H1 (cell line): ENCODE measurements at regions not wholly inside any gene's neighbourhood (a gene's known extent, or its start where the extent isn't known, plus 50 kb on each side); places are given as distances from the start of the nearest gene placed in this dataset.

ENCODE experiments used
- CTCF ChIA-PET: fragments of 300-600 bp; sonication (Branson Sonifier 250); formaldehyde crosslinking; loops from one replicate; lab custom pipeline; 2021; ENCODE audit not compliant: partially characterized antibody; lab: Charles Lee
- POLR2A ChIA-PET: fragments of 300-600 bp; sonication (Branson Sonifier 250); formaldehyde crosslinking; loops from one replicate; lab custom pipeline; 2021; ENCODE audit warnings: inconsistent platforms; ENCODE audit not compliant: partially characterized antibody; lab: Charles Lee
- DNase-seq, 2 experiments: peaks; one replicate each; pipeline versions ENCODE4 v3.0.0 to v3.0.0-alpha.2; 2010 to 2022; ENCODE audit warnings: low spot score in 2 of 2, low read depth in 1 of 2, mixed read lengths in 1 of 2
- FAIRE-seq: peaks from 2 replicates; lab custom pipeline; 2011; peaks lifted over from hg19 to GRCh38; lab: Jason Lieb, UNC
- H2AFZ ChIP-seq: 2 replicates; pipeline ENCODE4 v1.8.1; 2012; ENCODE audit warnings: low read length, inconsistent platforms
- H2AK5ac ChIP-seq: 2 replicates; pipeline ENCODE4 v1.6.1; 2013; ENCODE audit warnings: low read depth, low read length
- H2BK120ac ChIP-seq: replicated peaks from 2 replicates; pipeline ENCODE3; 2013; ENCODE audit warnings: low read depth, low read length, inconsistent platforms
- H2BK12ac ChIP-seq: 2 replicates; pipeline ENCODE4 v1.6.1; 2013; ENCODE audit warnings: low read depth, low read length
- H2BK15ac ChIP-seq: 2 replicates; pipeline ENCODE4 v1.6.1; 2013; ENCODE audit warnings: low read length
- H2BK20ac ChIP-seq: 2 replicates; pipeline ENCODE4 v1.6.1; 2013; ENCODE audit warnings: low read length
- H2BK5ac ChIP-seq: 2 replicates; pipeline ENCODE4 v1.6.1; 2013; ENCODE audit warnings: low read depth, low read length
- H3K14ac ChIP-seq: 2 replicates; pipeline ENCODE4 v1.6.1; 2013; ENCODE audit warnings: inconsistent platforms; ENCODE audit not compliant: insufficient read length
- H3K18ac ChIP-seq: 2 replicates; pipeline ENCODE4 v1.6.1; 2013; ENCODE audit warnings: low read length; ENCODE audit errors: extremely low read depth
- H3K23ac ChIP-seq: 2 replicates; pipeline ENCODE4 v1.6.1; 2013; ENCODE audit warnings: inconsistent platforms; ENCODE audit not compliant: insufficient read length
- H3K23me2 ChIP-seq: 2 replicates; pipeline ENCODE4 v1.6.1; 2013; ENCODE audit warnings: low read depth, low read length
- H3K27ac ChIP-seq: 2 replicates; pipeline ENCODE4 v1.6.1; 2011; ENCODE audit warnings: low read depth, low read length, inconsistent platforms
- H3K27me3 ChIP-seq, 4 experiments: replicated peaks in 1 of 4; 1 replicate in 1 of 4; 2 replicates in 3 of 4; pipeline versions ENCODE4 v1.6.1 to v1.8.1; 2011 to 2013; ENCODE audit warnings: low read length in 3 of 4, mild to moderate bottlenecking in 3 of 4, inconsistent platforms in 2 of 4, mixed read lengths in 2 of 4, moderate library complexity in 1 of 4; ENCODE audit not compliant: control insufficient read depth in 3 of 4, insufficient read depth in 3 of 4; ENCODE audit errors: extremely low read depth in 1 of 4
- H3K36me3 ChIP-seq, 4 experiments: 2 replicates each; pipeline versions ENCODE4 v1.6.1 to v1.8.1; 2011 to 2013; ENCODE audit warnings: mild to moderate bottlenecking in 4 of 4, low read length in 3 of 4, moderate library complexity in 2 of 4, control low read depth in 1 of 4, inconsistent platforms in 1 of 4; ENCODE audit not compliant: insufficient read depth in 4 of 4, control insufficient read depth in 2 of 4
- H3K4ac ChIP-seq: replicated peaks from 2 replicates; pipeline ENCODE3; 2013; ENCODE audit warnings: low read length, low read depth, mixed read lengths, inconsistent platforms; ENCODE audit not compliant: insufficient read length
- H3K4me1 ChIP-seq, 4 experiments: replicated peaks in 1 of 4; 1 replicate in 1 of 4; 2 replicates in 3 of 4; pipeline versions ENCODE4 v1.6.1 to v1.8.1; 2011 to 2013; ENCODE audit warnings: low read length in 3 of 4, inconsistent platforms in 2 of 4, mixed read lengths in 1 of 4; ENCODE audit not compliant: insufficient read depth in 4 of 4, control insufficient read depth in 3 of 4
- H3K4me2 ChIP-seq, 2 experiments: 2 replicates each; pipeline versions ENCODE4 v1.6.1 to v1.8.1; 2011 to 2013; ENCODE audit warnings: low read depth in 2 of 2, low read length in 2 of 2, control low read depth in 1 of 2, inconsistent platforms in 1 of 2, mild to moderate bottlenecking in 1 of 2; ENCODE audit not compliant: insufficient read depth in 1 of 2
- H3K4me3 ChIP-seq, 4 experiments: fragments of 200-600, 300-600 bp in 1 of 4; sonication (generic), shearing (Covaris generic), sonication (Bioruptor Twin) in 1 of 4; 2 replicates each; pipeline versions ENCODE4 v1.5.1 to v1.8.1; 2011 to 2016; ENCODE audit warnings: low read length in 4 of 4, low read depth in 3 of 4, control low read depth in 2 of 4, inconsistent platforms in 2 of 4, mild to moderate bottlenecking in 2 of 4, mixed read lengths in 1 of 4, moderate library complexity in 1 of 4; ENCODE audit not compliant: insufficient read depth in 2 of 4; ENCODE audit errors: extremely low read depth in 1 of 4
- H3K56ac ChIP-seq: replicated peaks from 2 replicates; pipeline ENCODE3; 2013; ENCODE audit warnings: low read depth, mild to moderate bottlenecking, mixed read lengths, low read length, inconsistent platforms; ENCODE audit not compliant: insufficient read length
- H3K79me1 ChIP-seq: 2 replicates; pipeline ENCODE4 v1.6.1; 2013; ENCODE audit warnings: low read depth, low read length, control low read depth
- H3K79me2 ChIP-seq, 2 experiments: 2 replicates each; pipeline versions ENCODE4 v1.6.1 to v1.8.1; 2012 to 2013; ENCODE audit warnings: low read length in 2 of 2, mild to moderate bottlenecking in 2 of 2, inconsistent platforms in 1 of 2; ENCODE audit not compliant: insufficient read depth in 2 of 2, control insufficient read depth in 1 of 2
- H3K9ac ChIP-seq, 4 experiments: replicated peaks in 1 of 4; 1 replicate in 1 of 4; 2 replicates in 3 of 4; pipeline versions ENCODE4 v1.6.1 to v1.8.1; 2011 to 2013; ENCODE audit warnings: low read depth in 3 of 4, low read length in 3 of 4, control low read depth in 2 of 4, mild to moderate bottlenecking in 2 of 4, moderate library complexity in 2 of 4, inconsistent platforms in 1 of 4; ENCODE audit errors: extremely low read depth in 1 of 4
- H3K9me3 ChIP-seq, 2 experiments: 2 replicates each; pipeline versions ENCODE4 v1.6.1 to v1.8.1; 2012 to 2013; ENCODE audit warnings: mild to moderate bottlenecking in 2 of 2, moderate library complexity in 2 of 2, control low read depth in 1 of 2, inconsistent platforms in 1 of 2, low read depth in 1 of 2, low read length in 1 of 2, mixed read lengths in 1 of 2; ENCODE audit not compliant: insufficient read depth in 2 of 2
- H4K20me1 ChIP-seq, 2 experiments: replicated peaks in 1 of 2; 2 replicates each; pipeline versions ENCODE3 to v1.8.1; 2011 to 2013; ENCODE audit warnings: inconsistent platforms in 2 of 2, low read length in 2 of 2, mild to moderate bottlenecking in 1 of 2; ENCODE audit not compliant: insufficient read depth in 2 of 2, control insufficient read depth in 1 of 2
- H4K5ac ChIP-seq: 2 replicates; pipeline ENCODE4 v1.6.1; 2013; ENCODE audit warnings: low read length, low read depth, mixed read lengths, inconsistent platforms; ENCODE audit not compliant: insufficient read length
- H4K8ac ChIP-seq: 2 replicates; pipeline ENCODE4 v1.8.0; 2013; ENCODE audit warnings: mild to moderate bottlenecking, moderate library complexity, low read length, inconsistent platforms; ENCODE audit not compliant: insufficient read depth; ENCODE audit errors: extremely low read depth
- H4K91ac ChIP-seq: replicated peaks from 2 replicates; pipeline ENCODE3; 2013; ENCODE audit warnings: low read length, mixed read lengths, inconsistent platforms; ENCODE audit not compliant: insufficient read length
- CBX8 ChIP-seq: fragments of 300-800, 300-1000 bp; sonication (generic); IDR thresholded peaks from 2 replicates; pipeline ENCODE4 v1.7.1; 2016; ENCODE audit warnings: low read depth, low read length, borderline replicate concordance
- CEBPB ChIP-seq: IDR thresholded peaks from 2 replicates; pipeline ENCODE4 v1.6.1; 2012; ENCODE audit warnings: low read depth, low read length
- EGR1 ChIP-seq: IDR thresholded peaks from 2 replicates; pipeline ENCODE4 v1.6.1; 2011; ENCODE audit warnings: low read depth, low read length, borderline replicate concordance
- HDAC6 ChIP-seq: IDR thresholded peaks from one replicate; pipeline ENCODE4 v1.7.1; 2012; ENCODE audit warnings: low read depth, mild to moderate bottlenecking, inconsistent platforms, low read length, moderate library complexity
- JUND ChIP-seq: IDR thresholded peaks from 2 replicates; pipeline ENCODE4 v1.6.1; 2011; ENCODE audit warnings: mild to moderate bottlenecking, improper control_type of control experiment, low read length
- POLR2A ChIP-seq, 2 experiments: IDR thresholded peaks; 1 replicate in 1 of 2; 2 replicates in 1 of 2; pipeline ENCODE4 v1.6.1; 2011; ENCODE audit warnings: low read depth in 2 of 2, low read length in 2 of 2, mild to moderate bottlenecking in 2 of 2; ENCODE audit errors: control extremely low read depth in 1 of 2
- POU5F1 ChIP-seq: IDR thresholded peaks from 2 replicates; pipeline ENCODE4 v1.6.1; 2011; ENCODE audit warnings: low read depth, mild to moderate bottlenecking, low read length, moderate library complexity
- WGBS, 2 experiments: shearing (Covaris generic) in 1 of 2; methylation state at CpG; one replicate each; pipeline versions ENCODE4 v1.1.6 to v1.1.7; 2013 to 2015; ENCODE audit warnings: low lambda C conversion rate in 2 of 2, mixed read lengths in 2 of 2, inconsistent platforms in 1 of 2, low coverage in 1 of 2, missing lambda C conversion rate in 1 of 2; ENCODE audit not compliant: insufficient replicate concordance in 2 of 2, insufficient coverage in 1 of 2, insufficient read length in 1 of 2; ENCODE audit errors: extremely low coverage in 1 of 2, missing lambda C conversion rate in 1 of 2; 5-methylcytosine and 5-hydroxymethylcytosine counted together

DNA sequence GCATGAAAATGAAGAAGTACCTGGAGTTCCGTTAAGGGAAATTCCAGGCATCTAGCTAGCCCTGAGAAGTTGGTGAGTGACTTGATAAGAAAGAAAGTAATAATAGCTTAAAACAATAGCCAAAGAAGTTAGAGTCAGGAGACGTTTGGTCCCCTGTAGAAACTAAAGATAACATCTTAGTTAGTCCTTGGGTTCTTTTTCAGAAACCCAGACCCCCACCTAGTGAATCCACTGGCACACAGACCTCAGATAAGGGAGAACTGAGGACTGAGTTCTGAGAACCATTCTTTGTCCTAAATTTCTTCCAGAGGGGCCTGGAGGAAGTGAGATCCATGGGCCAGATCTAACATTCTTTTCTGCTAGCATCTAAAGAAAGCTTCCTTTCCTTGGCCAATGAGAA lies 335.4 kb downstream of the SLC4A3 start:
- no peak for DNase-seq
- CTCF ChIA-PET, result interaction anchor here (1.3 kb wide), 2 partner anchors 10 to 15 kb away, joined by 3 read pairs; no protein-coding TSS in a partner anchor
- H2BK12ac ChIP-seq, result no peak overlapping the region
- H4K8ac ChIP-seq, result no peak overlapping the region
- no peak overlapping the region for H3K9ac ChIP-seq
- no peaks in the 10 kb centered on the region for H3K9me3 ChIP-seq
- H3K14ac ChIP-seq, result no peak overlapping the region
- H2BK15ac ChIP-seq, result no peak overlapping the region
- H3K56ac ChIP-seq, result no peak overlapping the region
- no peak overlapping the region for H2BK5ac ChIP-seq
- POLR2A ChIA-PET, result no interaction called here
- H2AFZ ChIP-seq, result no peak overlapping the region
- WGBS, 2 experiments, result 88% methylated on average over 2 of the region's 2 CpGs; no CpG with 5 or more reads in 1 of the 2 experiments
- no peak overlapping the region for H3K4me3 ChIP-seq
- no peaks in the 10 kb centered on the region for H3K36me3 ChIP-seq
- no peak overlapping the region for H2BK20ac ChIP-seq
- H3K79me2 ChIP-seq, result no peaks in the 10 kb centered on the region
- H2AK5ac ChIP-seq, result no peak overlapping the region
- no peaks in the 10 kb centered on the region for H3K79me1 ChIP-seq
- no peak overlapping the region for H4K5ac ChIP-seq
- no peak overlapping the region for H3K23ac ChIP-seq
- H3K4ac ChIP-seq, result no peak overlapping the region
- no peak overlapping the region for H3K4me2 ChIP-seq
- H4K91ac ChIP-seq, result no peak overlapping the region
- H3K4me1 ChIP-seq, result peaks cover 9 to 23% (median 20%) of the 10 kb centered on the region in 4 experiments
- no peak overlapping the region for H2BK120ac ChIP-seq
- FAIRE-seq, result no peak
- no peaks in the 10 kb centered on the region for H4K20me1 ChIP-seq
- H3K23me2 ChIP-seq, result no peaks in the 10 kb centered on the region
- no peak overlapping the region for H3K27ac ChIP-seq
- H3K18ac ChIP-seq, result no peak overlapping the region
- H3K27me3 ChIP-seq, result peaks cover 0 to 26% (median 16%) of the 10 kb centered on the region in 4 experiments; a peak in 6 of 7 replicates
- TF ChIP-seq EGR1 (no peak), POLR2A (IDR thresholded peaks at IDR 0.05; ENCODE audit: control extremely low read depth in 1 of 2, low read depth in 2 of 2, low read length in 2 of 2) (no peak), CEBPB (no peak), JUND (no peak), POU5F1 (no peak), CBX8 (no peak), HDAC6 (no peak)
